AG09309 (cell line): ENCODE measurements at regions not wholly inside any gene's neighbourhood (a gene's known extent, or its start where the extent isn't known, plus 50 kb on each side); places are given as distances from the start of the nearest gene placed in this dataset.

Source experiments
- DNase-seq: peaks from one replicate; pipeline ENCODE4 v3.0.0-alpha.2; 2010; ENCODE audit warnings: low read depth
- H3K4me3 ChIP-seq: 2 replicates; pipeline ENCODE4 v1.5.1; 2011; ENCODE audit warnings: mild to moderate bottlenecking, low read depth, low read length, moderate library complexity; ENCODE audit not compliant: control insufficient read depth
- CTCF ChIP-seq: IDR thresholded peaks from 2 replicates; pipeline ENCODE4 v1.5.1; 2011; ENCODE audit warnings: mild to moderate bottlenecking, low read depth, low read length, inconsistent platforms; ENCODE audit not compliant: insufficient read depth, control insufficient read depth; ENCODE audit errors: missing control alignments

- DNase-seq, result no peak
- no peak for TF ChIP-seq CTCF
- no peak overlapping the region for H3K4me3 ChIP-seq
Observed at GRCh38 chr11:80637571-80637970, 1196.7 kb upstream of the TENM4 start.

- no peak for TF ChIP-seq CTCF
- DNase-seq, result no peak
- no peak overlapping the region for H3K4me3 ChIP-seq
Observed at GRCh38 chr11:80636999-80637398, 1196.2 kb upstream of the TENM4 start.

- no peak overlapping the region for H3K4me3 ChIP-seq
- TF ChIP-seq CTCF, result no peak
- DNase-seq, result no peak
Observed at GRCh38 chr11:80635178-80635577, 1194.3 kb upstream of the TENM4 start.

- no peak for TF ChIP-seq CTCF
- no peak for DNase-seq
- no peak overlapping the region for H3K4me3 ChIP-seq
Observed at GRCh38 chr11:80632691-80633090, 1191.9 kb upstream of the TENM4 start.

GRCh38 chr11:80632156-80632555 is 1191.3 kb upstream of the TENM4 start:
- H3K4me3 ChIP-seq, result no peak overlapping the region

GRCh38 chr11:80629466-80629865 is 1188.6 kb upstream of the TENM4 start:
- H3K4me3 ChIP-seq, result no peak overlapping the region
- TF ChIP-seq CTCF, result no peak
- no peak for DNase-seq

More at GRCh38 chr11:80632156-80632555, 1191.3 kb upstream of the TENM4 start:
- TF ChIP-seq CTCF, result no peak
- DNase-seq, result no peak

GRCh38 chr11:80627364-80627763 is 1186.5 kb upstream of the TENM4 start:
- DNase-seq, result no peak
- no peak for TF ChIP-seq CTCF
- H3K4me3 ChIP-seq, result no peak overlapping the region
